Astrocyte of the spinal cord (primary cell): ENCODE measurements at regions not wholly inside any gene's neighbourhood (a gene's known extent, or its start where the extent isn't known, plus 50 kb on each side); places are given as distances from the start of the nearest gene placed in this dataset.

Experiments used
- DNase-seq: peaks from one replicate; pipeline ENCODE4 v3.0.0; 2011; ENCODE audit warnings: low read depth, low spot score
- H3K4me3 ChIP-seq: 2 replicates; pipeline ENCODE4 v1.5.1; 2011; ENCODE audit warnings: low read depth, mild to moderate bottlenecking, low read length, moderate library complexity
- in situ Hi-C: cut with HindIII; loops from 2 replicates; pipeline ENCODE4 v1.10.0; 2017; ENCODE audit warnings: low sequenced_read_pairs
- TF ChIP-seq, protein P1 (sequence below): IDR thresholded peaks from 2 replicates; pipeline ENCODE4 v1.5.1; 2012; ENCODE audit warnings: low read depth, mild to moderate bottlenecking, low read length, inconsistent platforms

DNA sequence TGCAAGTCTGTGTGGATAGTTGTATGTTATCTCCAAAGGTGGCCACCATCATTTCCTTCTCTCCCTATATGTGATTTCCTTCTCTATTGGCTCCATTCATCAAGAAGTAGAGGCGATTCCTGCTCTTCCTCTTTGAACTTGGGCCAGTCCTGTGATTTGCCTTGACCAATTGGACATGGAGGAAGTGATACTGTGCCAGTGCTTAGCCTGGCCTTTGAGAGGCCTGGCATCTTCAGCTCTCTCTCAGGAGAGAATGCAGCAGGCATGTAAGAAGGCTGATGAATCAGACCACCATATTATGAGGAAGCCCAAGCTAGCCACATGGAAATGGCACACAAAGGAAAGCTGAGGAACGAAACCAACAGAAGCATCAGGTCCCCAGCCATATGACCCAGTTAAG lies 195.0 kb upstream of the SVIL start:
- in situ Hi-C loops = no loop called here
- DNase-seq = no peak
- TF ChIP-seq, protein P1, sequence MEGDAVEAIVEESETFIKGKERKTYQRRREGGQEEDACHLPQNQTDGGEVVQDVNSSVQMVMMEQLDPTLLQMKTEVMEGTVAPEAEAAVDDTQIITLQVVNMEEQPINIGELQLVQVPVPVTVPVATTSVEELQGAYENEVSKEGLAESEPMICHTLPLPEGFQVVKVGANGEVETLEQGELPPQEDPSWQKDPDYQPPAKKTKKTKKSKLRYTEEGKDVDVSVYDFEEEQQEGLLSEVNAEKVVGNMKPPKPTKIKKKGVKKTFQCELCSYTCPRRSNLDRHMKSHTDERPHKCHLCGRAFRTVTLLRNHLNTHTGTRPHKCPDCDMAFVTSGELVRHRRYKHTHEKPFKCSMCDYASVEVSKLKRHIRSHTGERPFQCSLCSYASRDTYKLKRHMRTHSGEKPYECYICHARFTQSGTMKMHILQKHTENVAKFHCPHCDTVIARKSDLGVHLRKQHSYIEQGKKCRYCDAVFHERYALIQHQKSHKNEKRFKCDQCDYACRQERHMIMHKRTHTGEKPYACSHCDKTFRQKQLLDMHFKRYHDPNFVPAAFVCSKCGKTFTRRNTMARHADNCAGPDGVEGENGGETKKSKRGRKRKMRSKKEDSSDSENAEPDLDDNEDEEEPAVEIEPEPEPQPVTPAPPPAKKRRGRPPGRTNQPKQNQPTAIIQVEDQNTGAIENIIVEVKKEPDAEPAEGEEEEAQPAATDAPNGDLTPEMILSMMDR = no peak
- no peak overlapping the region for H3K4me3 ChIP-seq

DNA sequence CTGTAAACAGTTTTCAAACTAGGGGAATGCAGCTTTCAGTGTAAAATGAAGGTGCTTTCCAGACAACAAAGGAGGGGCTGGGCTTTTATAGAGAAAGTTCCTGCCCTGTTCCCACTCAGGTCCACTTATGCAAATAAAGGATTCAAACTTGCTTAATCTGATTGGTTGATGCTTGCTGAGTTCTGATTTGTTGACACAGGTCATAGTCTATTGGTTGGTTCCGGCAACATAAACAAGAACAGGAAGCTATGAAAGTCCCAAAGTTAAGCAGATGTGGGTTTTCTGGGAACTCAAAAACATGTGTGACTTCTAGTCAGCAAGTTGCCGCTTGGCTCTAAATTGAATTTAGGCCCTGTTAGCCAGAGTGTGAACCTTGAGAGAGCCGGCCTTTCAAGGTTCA lies 194.2 kb upstream of the SVIL start:
- TF ChIP-seq, protein P1 = no peak
- DNase-seq = no peak
- H3K4me3 ChIP-seq = no peak overlapping the region
- in situ Hi-C loops = no loop called here

DNA sequence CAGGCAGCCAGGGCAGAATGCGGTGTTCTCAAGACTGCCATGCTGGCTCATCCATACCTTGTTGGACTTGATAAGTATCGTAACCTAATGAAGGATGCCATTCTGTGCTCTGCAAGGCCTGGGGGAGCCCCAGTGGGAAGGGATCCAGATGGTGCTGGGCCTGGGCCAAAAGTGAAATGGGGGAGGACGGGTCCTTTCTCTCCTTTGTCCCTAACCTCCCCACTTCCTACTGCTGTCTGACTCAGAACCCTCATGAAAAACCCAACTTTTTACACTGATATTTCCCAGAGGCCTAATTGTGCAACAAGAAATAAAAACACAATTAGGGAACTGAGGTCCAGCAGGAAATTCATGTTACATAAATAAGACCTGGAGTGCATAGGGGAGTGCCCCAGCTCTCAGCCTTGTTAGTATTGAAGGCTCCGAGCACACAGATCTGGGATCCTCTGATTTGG lies 193.7 kb upstream of the SVIL start:
- TF ChIP-seq, protein P1 = no peak
- DNase-seq = no peak
- in situ Hi-C loops = no loop called here
- H3K4me3 ChIP-seq = no peak overlapping the region

DNA sequence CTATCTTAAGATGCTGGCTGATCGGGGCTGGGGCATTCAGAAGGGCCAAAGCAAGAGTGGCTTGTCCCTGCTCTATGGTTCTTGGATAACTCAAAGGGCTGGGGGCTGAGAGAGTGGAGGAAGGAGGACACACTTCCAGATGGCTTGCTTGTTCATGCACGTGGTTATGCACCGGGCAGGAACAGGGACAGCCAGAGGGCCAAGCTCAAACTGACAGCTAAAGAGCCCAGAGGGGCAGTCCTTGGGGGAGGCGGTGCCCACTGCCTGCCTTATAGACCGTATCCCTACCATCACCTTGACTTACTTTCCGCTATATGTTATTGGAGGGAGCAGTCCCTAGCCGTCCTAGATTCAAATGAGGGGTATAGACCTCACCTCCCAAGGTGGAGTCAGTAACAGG lies 192.7 kb upstream of the SVIL start:
- TF ChIP-seq, protein P1 = no peak
- no peak for DNase-seq
- in situ Hi-C loops = no loop called here
- H3K4me3 ChIP-seq = no peak overlapping the region

DNA sequence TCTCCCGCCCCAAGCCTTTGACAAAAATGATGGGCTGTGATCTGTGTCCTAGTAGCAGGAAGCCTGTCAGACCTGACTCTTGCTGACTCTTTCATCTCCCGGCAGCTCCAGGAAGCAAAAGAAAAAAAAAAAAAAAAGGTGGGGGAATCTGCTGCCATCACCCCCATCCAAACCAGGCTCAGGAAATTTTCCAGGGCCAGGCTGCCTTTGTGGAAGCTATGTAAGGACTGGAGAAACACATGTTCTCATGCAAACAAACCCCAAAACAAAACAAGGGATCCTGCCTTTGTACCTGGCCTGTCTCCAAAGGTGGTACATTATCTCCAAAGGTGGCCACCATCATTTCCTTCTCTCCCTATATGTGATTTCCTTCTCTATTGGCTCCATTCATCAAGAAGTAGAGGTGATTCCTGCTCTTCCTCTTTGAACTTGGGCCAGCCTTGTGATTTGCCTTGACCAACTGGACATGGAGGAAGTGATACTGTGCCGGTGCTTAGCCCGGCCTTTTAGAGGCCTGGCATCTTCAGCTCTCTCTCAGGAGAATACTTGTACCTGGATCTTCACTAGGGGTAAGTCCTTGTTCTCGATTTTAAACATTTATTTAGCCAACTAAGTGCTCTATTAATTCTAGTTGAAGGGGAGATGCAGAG lies 192.2 kb upstream of the SVIL start:
- no peak overlapping the region for H3K4me3 ChIP-seq
- in situ Hi-C loops = no loop called here
- TF ChIP-seq, protein P1 = no peak

DNA sequence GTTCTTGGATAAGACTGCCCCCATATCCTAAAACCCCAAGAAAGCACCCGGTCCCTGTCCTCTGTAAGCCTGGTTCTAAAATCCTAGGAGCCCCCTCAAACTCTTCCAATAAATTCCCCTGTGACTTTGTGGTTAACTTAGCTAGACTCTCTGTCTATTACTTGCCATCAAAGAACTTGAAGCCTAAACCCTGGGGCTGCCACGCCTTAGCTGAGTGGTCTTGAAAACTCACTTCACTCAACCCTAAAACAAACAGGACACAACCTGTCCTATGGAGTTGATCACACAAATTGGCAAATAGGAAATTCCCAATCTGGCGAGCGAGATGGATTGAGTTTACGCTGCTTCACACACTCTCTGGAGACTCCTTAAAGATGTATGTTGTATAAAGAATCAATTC lies 191.4 kb upstream of the SVIL start:
- in situ Hi-C loops = no loop called here
- TF ChIP-seq, protein P1 = no peak
- DNase-seq = no peak
- no peak overlapping the region for H3K4me3 ChIP-seq

More for the DNA sequence above, 192.2 kb upstream of the SVIL start:
- no peak for DNase-seq
